Activated CD8-positive, alpha-beta memory T cell treated with anti-CD3 and anti-CD28 coated beads for 36 hours (primary cell): ENCODE measurements at regions not wholly inside any gene's neighbourhood (a gene's known extent, or its start where the extent isn't known, plus 50 kb on each side); places are given as distances from the start of the nearest gene placed in this dataset.

Source experiments
- CTCF ChIA-PET: fragments of 350-600 bp; sonication (Branson Sonifier 250); formaldehyde crosslinking; loops from one replicate; lab custom pipeline; 2021; ENCODE audit warnings: antibody characterized with exemption; lab: Charles Lee
- POLR2A ChIA-PET: fragments of 350-600 bp; sonication (Branson Sonifier 250); formaldehyde crosslinking; loops from one replicate; lab custom pipeline; 2021; ENCODE audit warnings: antibody characterized with exemption; lab: Charles Lee

DNA sequence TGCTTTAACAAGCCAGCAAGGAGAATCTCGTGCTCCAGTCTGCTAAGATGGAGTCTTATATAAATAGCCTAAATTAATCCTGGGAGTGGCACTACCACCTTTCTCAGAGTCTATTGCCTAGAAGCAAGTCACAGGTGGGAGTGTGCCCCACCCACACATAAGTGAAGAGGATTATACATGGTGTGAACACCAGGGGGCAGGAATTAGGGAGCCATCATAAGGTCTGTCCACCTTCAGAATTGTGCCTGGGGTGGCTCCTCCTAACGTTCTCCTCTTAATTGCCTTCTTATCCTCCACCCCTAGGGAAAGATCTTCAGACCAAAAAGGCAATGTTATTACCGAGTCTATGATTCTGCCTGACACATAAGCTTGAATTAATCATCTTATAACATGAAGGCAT is 276.8 kb upstream of the SESN3 start:
- POLR2A ChIA-PET = no interaction called here
- CTCF ChIA-PET = interaction anchor here (1.3 to 1.4 kb wide), 2 partner anchors 20 to 198 kb away, joined by 3 to 5 read pairs; no protein-coding TSS in a partner anchor

DNA sequence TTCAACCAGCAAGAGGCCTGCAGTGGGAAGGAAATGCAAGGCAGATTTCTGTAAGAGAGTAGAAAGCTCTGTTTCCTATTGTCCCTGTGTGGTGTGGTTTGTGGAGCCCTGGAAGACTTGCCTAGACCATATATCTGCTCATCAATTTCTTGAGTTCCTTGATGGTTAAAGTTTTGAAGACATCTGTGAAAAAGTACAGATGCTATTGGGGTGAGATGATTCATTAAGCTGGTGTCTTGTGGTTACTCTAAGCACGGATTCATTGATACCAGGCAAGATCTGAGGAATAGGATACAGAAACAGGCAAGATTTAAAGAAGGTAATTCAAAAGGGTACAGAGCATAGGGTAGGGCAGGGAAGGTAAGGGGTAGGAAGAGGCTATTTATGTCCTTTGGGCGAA is 275.8 kb upstream of the SESN3 start:
- CTCF ChIA-PET = no interaction called here
- POLR2A ChIA-PET = no interaction called here

DNA sequence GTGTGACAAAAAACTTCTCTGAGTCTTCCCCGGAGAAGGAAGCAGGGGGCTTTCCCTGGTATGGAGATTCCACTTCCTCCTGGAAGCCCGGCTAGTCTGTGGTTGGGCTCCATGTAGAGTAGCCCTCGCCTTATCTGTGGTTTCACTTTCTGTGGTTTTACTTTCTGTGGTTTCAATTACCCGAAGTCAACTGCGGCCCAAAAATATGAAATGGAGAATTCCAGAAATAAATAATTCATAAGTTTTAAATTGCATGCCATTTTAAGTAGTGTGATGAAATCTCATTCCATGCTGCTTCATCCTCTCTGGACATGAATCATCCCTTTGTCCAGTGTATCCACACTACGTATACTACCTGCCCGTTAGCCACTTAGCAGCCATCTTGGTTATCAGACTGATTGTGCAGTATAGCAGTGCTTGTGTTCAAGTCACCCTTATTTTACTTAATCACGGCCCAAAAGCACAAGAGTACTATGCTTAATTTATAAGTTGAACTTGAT is 275.0 kb upstream of the SESN3 start:
- CTCF ChIA-PET = interaction anchor here (0.5 kb wide), 1 partner anchor 196 kb away, joined by 3 read pairs; no protein-coding TSS in a partner anchor
- POLR2A ChIA-PET = no interaction called here

GRCh38 chr11:95503047-95503446 is 272.0 kb upstream of the SESN3 start:
- POLR2A ChIA-PET = no interaction called here
- CTCF ChIA-PET = no interaction called here

DNA sequence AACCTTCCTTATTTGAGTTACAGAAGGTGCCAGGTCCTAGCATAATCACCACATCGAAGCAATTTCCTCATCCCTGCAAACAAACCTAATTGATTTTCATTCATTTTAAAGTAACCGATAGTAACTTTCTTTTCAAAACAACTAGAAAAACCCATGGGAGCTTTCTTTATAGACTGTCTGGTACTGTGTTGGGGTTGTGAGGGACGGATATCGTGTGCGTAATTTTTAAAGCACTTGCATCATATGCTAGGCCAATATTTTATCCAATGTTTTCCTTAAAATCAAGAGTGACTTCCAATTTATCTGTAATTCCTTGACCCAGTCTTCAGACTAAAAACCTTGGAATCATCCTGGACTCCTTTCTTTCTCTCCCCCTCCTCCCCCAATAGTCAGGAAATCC is 271.5 kb upstream of the SESN3 start:
- ChIA-PET POLR2A (no interaction called here), CTCF (no interaction called here)

DNA sequence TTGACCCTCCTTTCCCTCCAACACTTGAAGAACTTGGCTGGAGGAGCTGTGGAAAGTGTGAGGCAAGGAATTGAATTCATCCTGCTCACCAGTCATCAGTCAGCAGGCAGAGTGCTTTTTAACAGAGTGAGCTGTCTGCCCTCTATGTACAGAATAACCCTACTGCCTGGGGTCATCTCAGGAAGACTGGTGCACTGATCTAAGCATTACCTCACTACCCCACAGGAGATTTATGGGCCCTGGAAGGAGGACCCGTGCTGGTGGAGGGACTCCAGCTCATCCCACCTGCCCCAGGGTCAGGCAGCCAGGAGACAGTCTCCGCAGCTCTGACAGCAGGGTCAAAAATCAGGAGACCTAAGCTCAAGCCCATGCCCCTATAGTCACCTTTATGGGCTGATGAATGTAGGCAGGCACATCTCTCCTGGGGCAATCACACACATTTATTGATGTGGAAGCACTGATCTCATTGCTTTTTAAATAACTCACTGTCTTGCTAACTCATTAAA is 270.8 kb upstream of the SESN3 start:
- POLR2A ChIA-PET = no interaction called here

GRCh38 chr11:95500466-95500865 is 269.5 kb upstream of the SESN3 start:
- POLR2A ChIA-PET = no interaction called here
- CTCF ChIA-PET = no interaction called here

More for the DNA sequence above, 270.8 kb upstream of the SESN3 start:
- CTCF ChIA-PET = no interaction called here

DNA sequence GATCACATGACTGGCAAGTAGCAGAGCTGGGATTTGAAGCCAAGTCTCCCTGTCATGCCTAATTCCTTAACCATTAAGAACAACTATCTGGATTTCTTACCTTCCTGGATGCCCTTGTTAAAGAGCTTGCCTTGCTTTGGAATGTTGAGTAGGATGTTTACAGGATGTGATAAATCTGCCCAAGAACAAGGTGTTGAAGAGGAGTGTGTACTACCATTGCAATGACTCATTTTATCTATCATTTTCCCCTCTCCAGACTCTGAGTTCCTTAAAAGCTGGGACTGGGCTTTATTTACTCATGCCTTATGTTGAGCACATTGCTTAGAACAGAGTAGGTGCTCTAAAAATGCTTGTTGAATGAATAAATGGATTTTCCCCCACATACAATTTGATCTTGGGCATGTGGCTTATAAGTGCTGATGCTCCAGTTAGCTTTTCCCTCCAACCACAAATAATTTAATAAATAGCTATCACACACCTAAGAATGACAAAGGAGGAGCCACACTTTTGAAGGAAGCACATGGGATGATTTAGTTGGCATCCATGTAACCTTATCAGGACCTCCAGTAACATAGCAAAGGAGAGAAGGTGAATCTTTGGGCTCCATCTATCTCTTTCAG is 268.6 kb upstream of the SESN3 start:
- POLR2A ChIA-PET = no interaction called here

DNA sequence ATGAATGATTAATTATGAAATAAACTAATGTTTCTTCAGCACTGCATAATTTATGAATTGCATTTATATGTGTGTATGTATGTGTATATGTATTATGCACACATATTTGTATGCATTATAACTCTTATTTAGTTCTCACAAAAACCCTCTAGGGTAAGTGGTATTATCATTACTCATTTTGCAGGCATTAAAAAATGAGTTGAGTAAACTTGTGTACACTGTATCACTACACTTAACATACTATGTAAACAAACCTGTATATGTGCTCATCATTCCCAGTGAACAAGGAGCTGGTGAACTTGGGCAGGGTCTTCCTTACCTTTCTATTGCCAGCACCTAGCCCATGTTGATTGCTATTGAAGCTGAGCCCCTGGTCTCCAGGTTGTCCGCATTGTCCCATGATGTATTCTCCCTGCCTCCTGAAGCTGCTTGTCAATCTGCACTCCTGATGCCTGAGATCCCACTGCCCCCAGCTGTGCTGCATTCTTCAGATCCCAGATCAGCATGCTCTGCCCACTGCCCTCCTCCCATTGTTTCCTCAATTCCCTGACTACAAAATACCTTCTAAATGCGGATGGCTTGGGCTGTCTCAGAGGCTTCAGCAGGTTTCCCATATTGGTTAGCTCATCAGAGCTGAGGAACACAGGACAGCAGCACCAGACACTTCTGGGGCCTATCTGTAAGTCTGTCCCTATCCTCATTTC is 267.9 kb upstream of the SESN3 start:
- POLR2A ChIA-PET = no interaction called here
- CTCF ChIA-PET = no interaction called here

More for the DNA sequence above, 268.6 kb upstream of the SESN3 start:
- CTCF ChIA-PET = no interaction called here

- CTCF ChIA-PET = no interaction called here
These were observed 265.9 kb upstream of the SESN3 start for GRCh38 chr11:95496901-95497300.

GRCh38 chr11:95495706-95496105 is 264.7 kb upstream of the SESN3 start:
- CTCF ChIA-PET = no interaction called here
- POLR2A ChIA-PET = no interaction called here

More at GRCh38 chr11:95496901-95497300, 265.9 kb upstream of the SESN3 start:
- POLR2A ChIA-PET = no interaction called here

- CTCF ChIA-PET = no interaction called here
- POLR2A ChIA-PET = no interaction called here
These were observed 263.9 kb upstream of the SESN3 start for GRCh38 chr11:95494856-95495255.

DNA sequence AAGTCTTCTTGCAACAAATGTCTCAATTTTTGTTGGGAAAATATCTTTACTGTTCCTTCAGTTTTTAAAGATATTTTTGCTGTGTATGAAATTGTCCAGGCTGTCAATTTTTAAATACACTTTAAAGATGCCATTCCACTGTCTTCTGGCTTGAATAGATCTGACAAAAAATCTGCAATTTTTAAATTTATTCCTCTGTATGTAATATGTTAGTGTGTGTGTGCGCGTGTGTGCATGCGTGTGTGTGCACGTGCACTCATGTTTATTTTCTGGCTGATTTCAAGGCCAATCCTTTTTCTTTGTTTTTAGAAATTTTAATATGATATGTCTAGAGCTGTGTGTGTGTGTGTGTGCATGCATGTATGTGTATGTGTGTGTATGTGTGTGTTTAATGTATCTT is 263.2 kb upstream of the SESN3 start:
- ChIA-PET POLR2A (no interaction called here), CTCF (no interaction called here)

DNA sequence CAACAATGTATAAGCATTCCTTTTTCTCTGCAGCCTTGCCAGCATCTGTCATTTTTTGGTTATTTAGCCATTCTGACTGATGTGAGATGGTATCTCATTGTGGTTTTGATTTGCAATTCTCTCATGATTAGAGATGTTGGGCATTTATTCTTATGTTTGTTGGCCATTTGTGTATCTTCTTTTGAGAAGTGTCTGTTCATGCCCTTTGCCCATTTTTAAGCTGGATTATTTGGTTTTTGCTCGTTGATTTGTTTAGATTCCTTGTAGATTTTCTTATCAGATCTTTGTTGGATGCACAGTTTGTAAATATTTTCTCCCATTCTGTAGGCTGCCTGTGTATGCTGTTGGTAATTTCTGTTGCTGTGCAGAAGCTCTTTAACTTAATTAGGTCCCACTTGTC is 259.6 kb upstream of the SESN3 start:
- ChIA-PET POLR2A (no interaction called here), CTCF (no interaction called here)

DNA sequence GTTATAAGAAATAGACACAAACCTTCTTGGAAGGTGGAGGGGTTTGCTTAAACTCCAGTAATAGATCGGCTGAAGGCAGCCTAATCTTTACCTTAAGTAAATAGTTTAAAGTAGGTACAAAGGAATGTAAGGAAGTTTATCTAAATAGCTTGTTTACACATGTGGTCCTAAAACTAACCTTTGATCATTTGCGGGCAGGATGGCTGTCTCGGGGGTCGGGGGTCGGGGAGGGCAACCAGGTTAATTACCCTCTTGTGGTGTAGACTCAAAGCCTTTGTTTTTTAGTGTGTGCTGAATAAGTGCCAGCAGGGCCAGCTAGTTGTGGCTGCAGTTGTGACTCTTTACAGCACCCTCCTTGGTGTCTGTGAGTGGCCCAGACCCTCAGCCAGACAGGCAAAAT is 256.9 kb upstream of the SESN3 start:
- ChIA-PET CTCF (interaction anchor here (1.7 kb wide), 1 partner anchor 20 kb away, joined by 3 read pairs; no protein-coding TSS in a partner anchor), POLR2A (no interaction called here)

DNA sequence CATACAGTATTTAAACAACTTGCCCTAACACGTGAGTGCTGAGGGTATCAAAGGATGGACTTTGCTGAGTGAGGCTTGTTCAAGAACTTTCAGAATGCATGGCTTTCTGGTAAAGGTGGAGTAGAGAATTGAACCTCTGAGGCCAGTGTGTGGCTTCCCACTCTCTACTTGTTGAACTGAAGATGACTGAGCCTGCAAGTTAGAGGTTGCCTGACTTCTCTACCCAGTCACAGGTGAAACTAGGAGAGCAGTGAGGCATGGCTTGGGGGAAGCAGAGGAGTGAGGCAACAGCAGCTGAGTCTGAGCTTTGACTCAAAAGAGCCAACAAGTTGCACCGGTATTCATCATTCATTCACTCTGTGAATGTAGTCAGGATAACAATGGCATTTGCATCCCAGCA is 256.4 kb upstream of the SESN3 start:
- ChIA-PET POLR2A (no interaction called here), CTCF (interaction anchor here (1.7 kb wide), 1 partner anchor 21 kb away, joined by 3 read pairs; no protein-coding TSS in a partner anchor)

DNA sequence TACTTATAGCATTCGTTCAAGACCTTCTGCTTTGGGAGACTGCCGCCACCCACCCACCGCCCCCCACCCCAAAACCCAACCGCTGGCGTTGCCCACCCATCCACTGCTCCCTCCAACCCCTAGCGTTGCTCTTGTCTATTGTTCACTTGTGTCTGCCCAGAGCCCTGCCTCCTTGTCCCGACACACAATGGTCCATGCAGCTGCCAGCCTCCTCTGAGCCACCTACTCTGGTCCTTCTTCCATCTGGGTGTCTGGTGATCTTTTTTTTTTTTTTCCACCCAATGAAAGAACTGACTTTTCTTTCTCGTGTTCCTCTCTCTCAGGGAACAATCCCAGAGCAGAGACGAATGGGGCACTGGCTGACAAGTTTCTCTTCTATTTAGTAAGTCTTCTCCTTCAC is 256.0 kb upstream of the SESN3 start:
- CTCF ChIA-PET = interaction anchor here (1.7 kb wide), 1 partner anchor 21 kb away, joined by 3 read pairs; no protein-coding TSS in a partner anchor

DNA sequence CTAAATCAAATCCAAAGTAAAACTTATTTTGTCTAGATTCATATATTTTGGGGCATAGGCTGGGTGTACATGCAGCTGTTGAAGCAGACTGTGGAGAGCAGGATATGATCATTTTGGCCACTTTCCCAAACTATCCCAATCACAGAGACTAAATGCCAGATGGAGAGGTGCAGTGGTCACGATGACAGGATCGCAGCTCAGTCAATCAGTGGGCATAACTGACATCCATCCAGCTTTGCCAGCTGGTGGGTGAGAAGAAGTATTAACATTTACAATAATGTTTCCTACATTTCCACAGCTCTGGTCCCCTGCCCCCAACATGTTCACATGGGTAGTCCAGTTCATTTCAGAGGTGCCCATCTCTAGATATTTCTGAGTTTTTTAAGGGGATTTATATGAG is 255.5 kb upstream of the SESN3 start:
- ChIA-PET POLR2A (no interaction called here), CTCF (interaction anchor here (1.7 kb wide), 1 partner anchor 22 kb away, joined by 3 read pairs; no protein-coding TSS in a partner anchor)

More for the DNA sequence above, 256.0 kb upstream of the SESN3 start:
- POLR2A ChIA-PET = no interaction called here

DNA sequence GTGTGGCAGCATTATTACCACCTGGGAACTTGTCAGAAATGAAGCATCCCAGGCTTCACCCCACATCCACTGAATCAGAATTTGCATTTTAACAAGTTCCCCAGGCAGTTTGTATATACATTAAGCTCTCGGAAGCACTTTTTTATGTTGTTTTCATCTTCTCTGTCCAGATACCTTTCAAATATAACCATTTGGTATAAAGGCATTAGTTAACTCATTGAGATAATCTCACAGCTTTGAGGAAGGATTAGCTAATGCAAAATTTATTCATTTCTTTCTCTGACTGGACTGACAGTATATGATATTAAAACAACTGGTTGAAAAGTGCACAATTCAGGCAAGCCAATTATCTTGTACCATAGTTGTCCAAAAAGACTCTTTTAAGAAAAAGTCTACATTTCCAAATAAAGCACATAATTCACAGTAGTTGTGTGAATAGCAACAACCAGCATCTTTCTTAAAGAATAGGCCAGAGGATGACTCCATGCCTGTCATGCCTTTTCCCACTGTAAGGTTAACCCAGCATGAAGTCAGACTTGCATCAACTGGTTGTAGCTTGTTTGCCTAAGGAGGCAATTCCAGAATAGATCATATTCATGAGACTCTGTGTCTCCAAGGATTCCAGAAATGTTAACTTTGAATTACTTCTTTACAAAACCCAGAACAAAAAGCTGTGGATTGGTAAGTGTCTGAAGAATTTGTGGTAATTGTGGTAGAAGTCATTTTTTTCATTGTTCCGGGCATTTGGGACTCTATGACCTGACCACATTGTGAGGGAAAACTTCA is 254.3 kb upstream of the SESN3 start:
- ChIA-PET POLR2A (no interaction called here), CTCF (no interaction called here)

GRCh38 chr11:95483339-95483738 is 252.3 kb upstream of the SESN3 start:
- POLR2A ChIA-PET = no interaction called here
- CTCF ChIA-PET = no interaction called here
